Tibial nerve (tissue), 4 donors: ENCODE measurements at regions not wholly inside any gene's neighbourhood (a gene's known extent, or its start where the extent isn't known, plus 50 kb on each side); places are given as distances from the start of the nearest gene placed in this dataset.
"Not testable (repeated sequence)": the region's sequence is repeated elsewhere in the genome, so short reads cannot be mapped to it uniquely, and the experiment has no call there.

Experiments
- DNase-seq, 2 donors: peaks; one replicate each; pipeline ENCODE4 v3.0.0-alpha.2; 2019; ENCODE audit warnings: low spot score in 2 of 2
- H3K27ac ChIP-seq, 4 donors: fragments of 200-600 bp; sonication (generic) in 3 of 4; one replicate each; pipeline ENCODE4 v1.5.1; 2017 to 2019; ENCODE audit warnings: mild to moderate bottlenecking in 1 of 4
- H3K27me3 ChIP-seq, 2 donors: fragments of 200-600 bp; sonication (generic) in 1 of 2; one replicate each; pipeline versions ENCODE4 v1.5.1 to v1.6.0; 2017 to 2019
- H3K36me3 ChIP-seq, 3 donors: fragments of 200-600 bp; sonication (generic); one replicate each; pipeline ENCODE4 v1.5.1; 2018 to 2019
- H3K4me1 ChIP-seq, 4 donors: fragments of 200-600 bp; sonication (generic) in 3 of 4; one replicate each; pipeline ENCODE4 v1.5.1; 2017 to 2019
- H3K4me3 ChIP-seq, 4 donors: fragments of 200-600 bp; sonication (generic) in 3 of 4; one replicate each; pipeline ENCODE4 v1.5.1; 2017 to 2019; ENCODE audit warnings: mild to moderate bottlenecking in 1 of 4, moderate library complexity in 1 of 4
- H3K9me3 ChIP-seq, 4 donors: fragments of 200-600 bp; sonication (generic) in 3 of 4; one replicate each; pipeline ENCODE4 v1.5.1; 2017 to 2019
- EP300 ChIP-seq, 2 donors: sonication (generic); formaldehyde crosslinking; IDR thresholded peaks; one replicate each; pipeline ENCODE4 v1.6.1; 2017; ENCODE audit warnings: antibody characterized with exemption in 2 of 2, mild to moderate bottlenecking in 1 of 2
- POLR2A ChIP-seq, 2 donors: fragments of 450-650 bp; IDR thresholded peaks; one replicate each; pipeline ENCODE4 v1.6.1; 2017; ENCODE audit warnings: antibody characterized with exemption in 2 of 2, mild to moderate bottlenecking in 2 of 2, moderate library complexity in 2 of 2
- WGBS, 2 donors: methylation state at CpG; one replicate each; pipeline ENCODE4 v1.1.5; 2018; 5-methylcytosine and 5-hydroxymethylcytosine counted together
- TF ChIP-seq, protein P1 (sequence below), 5 experiments: fragments of 200-600 bp in 3 of 5; fragments of 450-650 bp in 2 of 5; sonication (generic) in 3 of 5; IDR thresholded peaks; one replicate each; pipeline ENCODE4 v1.5.1; 2016 to 2019; ENCODE audit warnings: antibody characterized with exemption in 5 of 5, mild to moderate bottlenecking in 3 of 5, moderate library complexity in 2 of 5

DNA sequence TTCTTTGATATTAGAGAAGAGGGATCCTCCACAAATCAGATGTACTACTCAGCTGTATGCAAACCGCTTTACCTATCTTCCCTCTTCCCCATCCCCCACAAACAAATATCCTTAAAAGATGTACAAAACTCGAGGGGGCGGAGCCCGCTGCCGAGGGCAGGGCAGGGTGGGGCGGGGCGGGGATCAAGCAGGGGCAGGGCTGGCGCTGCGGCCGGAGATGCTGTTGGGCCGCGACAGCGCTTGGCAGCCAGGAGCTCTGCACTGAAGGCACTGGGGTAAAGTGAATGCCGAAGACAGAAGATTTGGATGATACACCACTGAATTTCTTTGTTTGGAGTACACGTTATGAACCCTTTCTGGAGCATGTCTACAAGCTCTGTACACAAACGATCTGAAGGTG lies 474.8 kb downstream of the CDH10 start:
- WGBS, 2 donors, result 92 to 94% methylated on average over 16 of the region's 16 CpGs
- H3K4me1 ChIP-seq, result no peaks in the 10 kb centered on the region
- H3K36me3 ChIP-seq, result no peaks in the 10 kb centered on the region
- no peaks in the 10 kb centered on the region for H3K9me3 ChIP-seq
- H3K27me3 ChIP-seq, result no peaks in the 10 kb centered on the region
- no peak overlapping the region for H3K27ac ChIP-seq
- TF ChIP-seq POLR2A (IDR thresholded peaks at IDR 0.05) (no peak), EP300 (IDR thresholded peaks at IDR 0.05) (no peak)
- TF ChIP-seq, protein P1, sequence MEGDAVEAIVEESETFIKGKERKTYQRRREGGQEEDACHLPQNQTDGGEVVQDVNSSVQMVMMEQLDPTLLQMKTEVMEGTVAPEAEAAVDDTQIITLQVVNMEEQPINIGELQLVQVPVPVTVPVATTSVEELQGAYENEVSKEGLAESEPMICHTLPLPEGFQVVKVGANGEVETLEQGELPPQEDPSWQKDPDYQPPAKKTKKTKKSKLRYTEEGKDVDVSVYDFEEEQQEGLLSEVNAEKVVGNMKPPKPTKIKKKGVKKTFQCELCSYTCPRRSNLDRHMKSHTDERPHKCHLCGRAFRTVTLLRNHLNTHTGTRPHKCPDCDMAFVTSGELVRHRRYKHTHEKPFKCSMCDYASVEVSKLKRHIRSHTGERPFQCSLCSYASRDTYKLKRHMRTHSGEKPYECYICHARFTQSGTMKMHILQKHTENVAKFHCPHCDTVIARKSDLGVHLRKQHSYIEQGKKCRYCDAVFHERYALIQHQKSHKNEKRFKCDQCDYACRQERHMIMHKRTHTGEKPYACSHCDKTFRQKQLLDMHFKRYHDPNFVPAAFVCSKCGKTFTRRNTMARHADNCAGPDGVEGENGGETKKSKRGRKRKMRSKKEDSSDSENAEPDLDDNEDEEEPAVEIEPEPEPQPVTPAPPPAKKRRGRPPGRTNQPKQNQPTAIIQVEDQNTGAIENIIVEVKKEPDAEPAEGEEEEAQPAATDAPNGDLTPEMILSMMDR (IDR thresholded peaks at IDR 0.05), result no peak
- H3K4me3 ChIP-seq, result no peak overlapping the region
- DNase-seq, result no peak

DNA sequence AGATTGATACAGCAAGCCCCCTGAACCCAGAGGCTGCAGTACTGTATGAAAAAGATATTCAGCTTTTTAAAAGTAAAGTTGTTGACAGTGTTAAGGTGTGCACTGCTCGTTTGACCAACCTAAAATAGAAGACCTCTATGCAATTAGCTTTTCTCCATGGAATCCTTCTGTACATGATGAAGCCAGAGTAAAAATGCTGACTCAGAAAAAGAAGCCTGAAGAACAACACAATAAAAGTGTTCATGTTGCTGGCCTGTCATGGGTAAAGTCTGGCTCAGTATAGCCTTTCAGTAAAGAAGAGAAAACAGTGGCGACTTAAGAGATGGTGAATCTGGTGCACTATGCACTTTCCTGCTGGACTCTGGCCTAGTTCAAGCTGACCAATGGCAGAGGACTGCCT lies 473.8 kb downstream of the CDH10 start:
- whole genome bisulfite sequencing, 2 donors, result 59 to 74% methylated on average over 2 of the region's 2 CpGs
- H3K27ac ChIP-seq, DNase-seq, H3K4me3 ChIP-seq, H3K9me3 ChIP-seq, H3K36me3 ChIP-seq, H3K4me1 ChIP-seq, H3K27me3 ChIP-seq: not testable (repeated sequence)

DNA sequence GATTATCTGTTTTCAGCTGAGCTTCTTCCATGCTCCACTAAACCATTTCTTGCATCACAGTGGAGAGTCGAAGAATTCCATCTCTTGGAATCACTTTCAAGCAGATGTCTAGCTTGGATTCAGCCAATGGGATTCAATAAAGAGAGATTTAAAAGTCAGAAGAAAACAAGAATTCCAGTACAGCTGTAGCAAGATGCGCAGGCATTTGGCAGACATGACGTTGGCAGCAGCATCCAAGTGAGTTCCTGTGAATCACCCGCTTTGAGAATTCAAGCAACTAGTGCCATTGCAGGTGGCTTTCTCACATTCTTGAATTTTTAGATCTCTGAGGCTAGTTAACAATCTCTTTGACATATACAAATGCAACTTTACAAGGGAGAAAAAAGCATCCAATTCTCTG lies 467.0 kb downstream of the CDH10 start:
- H3K27me3 ChIP-seq, result no peaks in the 10 kb centered on the region
- H3K36me3 ChIP-seq, result no peaks in the 10 kb centered on the region
- no peak for DNase-seq
- no peak overlapping the region for H3K27ac ChIP-seq
- 81 to 85% methylated on average over 4 of the region's 4 CpGs for WGBS, 2 donors
- no peaks in the 10 kb centered on the region for H3K9me3 ChIP-seq
- no peak overlapping the region for H3K4me3 ChIP-seq
- TF ChIP-seq, protein P1 (IDR thresholded peaks at IDR 0.05), result no peak
- TF ChIP-seq EP300 (IDR thresholded peaks at IDR 0.05), result no peak
- TF ChIP-seq POLR2A (IDR thresholded peaks at IDR 0.05), result no peak
- no peaks in the 10 kb centered on the region for H3K4me1 ChIP-seq

DNA sequence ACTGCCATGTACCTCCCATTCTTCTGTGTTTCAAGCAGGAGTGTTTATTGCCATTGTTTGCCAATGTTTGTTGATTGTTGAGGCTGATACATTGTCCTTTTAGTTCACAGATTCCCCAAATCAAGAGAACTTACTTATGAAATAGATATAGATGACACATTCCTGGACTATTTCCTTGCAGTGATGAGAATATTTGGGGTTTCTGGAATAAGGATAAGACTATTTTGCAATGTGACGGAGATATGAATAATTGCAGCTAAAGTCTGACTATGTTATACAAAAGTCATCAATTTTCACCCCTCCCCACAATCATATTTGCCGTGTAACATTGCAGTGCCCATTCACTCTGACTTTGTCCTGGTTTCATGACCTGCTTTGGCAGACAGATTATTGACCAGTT lies 460.8 kb downstream of the CDH10 start:
- TF ChIP-seq EP300 (IDR thresholded peaks at IDR 0.05), result no peak
- TF ChIP-seq POLR2A (IDR thresholded peaks at IDR 0.05), result no peak
- TF ChIP-seq, protein P1 (IDR thresholded peaks at IDR 0.05), result no peak
- Histone ChIP-seq H3K36me3 (no peaks in the 10 kb centered on the region), H3K4me1 (no peaks in the 10 kb centered on the region), H3K27ac (no peak overlapping the region), H3K9me3 (no peaks in the 10 kb centered on the region), H3K27me3 (no peaks in the 10 kb centered on the region), H3K4me3 (no peak overlapping the region)
- WGBS, 2 donors, result 85 to 95% methylated on average over 2 of the region's 2 CpGs
- DNase-seq, result no peak

DNA sequence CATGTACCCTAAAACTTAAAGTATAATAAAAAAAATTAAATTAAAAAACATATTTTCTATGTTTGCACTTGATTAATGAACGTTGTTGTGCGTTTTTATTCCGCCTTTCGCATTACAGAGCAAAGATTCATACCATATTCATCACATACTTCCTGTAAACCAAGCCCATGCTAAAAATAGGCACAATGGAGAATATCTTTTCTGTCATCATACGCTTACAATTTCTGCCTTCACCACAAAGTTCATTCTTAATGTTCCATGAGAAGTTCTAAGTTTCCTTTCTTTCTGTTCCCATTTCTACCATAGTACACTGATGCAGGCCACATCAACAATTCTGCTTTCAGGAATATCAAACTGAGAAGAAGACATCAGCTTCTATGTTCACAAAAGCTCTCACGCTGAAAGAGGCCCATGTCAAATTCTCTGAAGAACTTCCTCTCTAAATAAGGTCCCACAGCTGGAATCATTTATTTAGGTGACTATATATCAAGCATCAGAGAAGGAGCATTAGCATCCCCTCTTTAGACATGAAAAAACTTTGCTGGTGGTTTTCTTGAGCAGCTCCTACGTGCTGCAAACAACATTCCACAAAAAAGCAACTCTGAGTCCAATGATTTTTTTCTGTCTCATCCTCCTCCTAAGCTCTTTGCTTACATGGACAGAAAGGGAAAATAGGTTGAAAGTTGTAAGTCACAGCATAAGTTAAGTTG lies 456.4 kb downstream of the CDH10 start:
- H3K36me3 ChIP-seq, result no peaks in the 10 kb centered on the region
- H3K27me3 ChIP-seq, result no peaks in the 10 kb centered on the region
- 81 to 85% methylated on average over 7 of the region's 7 CpGs for WGBS, 2 donors
- DNase-seq, result no peak
- no peak overlapping the region for H3K4me3 ChIP-seq
- TF ChIP-seq EP300 (IDR thresholded peaks at IDR 0.05), result no peak
- no peak for TF ChIP-seq POLR2A (IDR thresholded peaks at IDR 0.05)
- TF ChIP-seq, protein P1 (IDR thresholded peaks at IDR 0.05), result no peak
- no peak overlapping the region for H3K27ac ChIP-seq
- H3K4me1 ChIP-seq, result no peaks in the 10 kb centered on the region
- H3K9me3 ChIP-seq, result no peaks in the 10 kb centered on the region

DNA sequence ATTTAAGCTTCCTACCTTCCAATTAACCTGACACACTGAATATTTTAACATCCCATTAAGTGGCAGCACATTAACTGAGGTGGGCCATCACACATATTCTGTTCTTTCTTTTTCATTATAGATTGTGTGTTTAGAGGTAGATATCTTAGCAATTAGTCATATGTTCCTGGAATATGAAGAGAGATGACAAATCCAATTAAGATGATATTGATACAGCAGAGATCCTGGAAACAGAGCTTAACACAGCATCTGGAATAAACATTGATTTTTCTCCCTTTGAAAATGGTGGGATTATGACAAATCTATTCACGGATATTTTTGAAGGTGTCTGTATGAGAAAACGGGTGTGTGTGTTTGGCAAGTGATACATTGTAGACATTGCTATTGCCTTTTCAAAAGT lies 448.0 kb downstream of the CDH10 start:
- whole genome bisulfite sequencing, 2 donors, result 79 to 85% methylated on average over 2 of the region's 2 CpGs
- Histone ChIP-seq H3K36me3 (no peaks in the 10 kb centered on the region), H3K9me3 (no peaks in the 10 kb centered on the region)

More for the DNA sequence above, 448.0 kb downstream of the CDH10 start:
- no peak for DNase-seq
- Histone ChIP-seq H3K4me1 (no peaks in the 10 kb centered on the region), H3K27me3 (no peaks in the 10 kb centered on the region), H3K4me3 (no peak overlapping the region), H3K27ac (no peak overlapping the region)
- TF ChIP-seq, protein P1 (IDR thresholded peaks at IDR 0.05), result no peak
- TF ChIP-seq POLR2A (IDR thresholded peaks at IDR 0.05) (no peak), EP300 (IDR thresholded peaks at IDR 0.05) (no peak)
